ENCODE measurements at regions not wholly inside any gene's neighbourhood (a gene's known extent, or its start where the extent isn't known, plus 50 kb on each side); places are given as distances from the start of the nearest gene placed in this dataset.
A peak's percentile ranks its signal among the peaks of the same experiment; 100 is the strongest.

- Mint-ChIP-seq H3K27me3 (ENCODE audit: low read depth in 2 of 2) (peaks cover 6 to 15% of the 10 kb centered on the region in 2 donors), H3K36me3 (no peaks in the 10 kb centered on the region), H3K4me1 (peaks cover 0 to 4% of the 10 kb centered on the region in 2 donors), H3K27ac (no peak overlapping the region), H3K9me3 (no peaks in the 10 kb centered on the region), H3K4me3 (no peak overlapping the region)
- H3K27me3 ChIP-seq (ENCODE audit: control insufficient read depth, insufficient read depth, low read length), result no peaks in the 10 kb centered on the region
- ATAC-seq, result no peak
- H3K36me3 ChIP-seq (ENCODE audit: control insufficient read depth, insufficient read depth, low read length), result no peaks in the 10 kb centered on the region
- H3K9me3 ChIP-seq (ENCODE audit: control insufficient read depth, insufficient read depth, low read length), result no peaks in the 10 kb centered on the region
- WGBS (ENCODE audit: insufficient coverage), result 26% methylated on average over 4 of the region's 4 CpGs
- H3K4me3 ChIP-seq (ENCODE audit: low read length), result no peak overlapping the region
- DNase-seq, result no peak
- no peak for TF ChIP-seq CTCF (IDR thresholded peaks at IDR 0.05)
- no peak overlapping the region for H3K27ac ChIP-seq (ENCODE audit: low read length)
- intact Hi-C loops (cut with micrococcal nuclease), result no loop called here
- H3K4me1 ChIP-seq (ENCODE audit: control insufficient read depth, insufficient read depth, low read length), result peaks cover 12% of the 10 kb centered on the region
These were observed 230.0 kb upstream of the HABP2 start for GRCh38 chr10:113322843-113323242.

GRCh38 chr10:113323985-113324384 is 228.9 kb upstream of the HABP2 start:
- Mint-ChIP-seq H3K36me3 (no peaks in the 10 kb centered on the region), H3K4me3 (no peak overlapping the region), H3K4me1 (peaks cover 0 to 4% of the 10 kb centered on the region in 2 donors), H3K9me3 (no peaks in the 10 kb centered on the region), H3K27me3 (ENCODE audit: low read depth in 2 of 2) (peaks cover 3 to 7% of the 10 kb centered on the region in 2 donors), H3K27ac (no peak overlapping the region)
- intact Hi-C loops (cut with micrococcal nuclease), result no loop called here
- Histone ChIP-seq H3K27me3 (ENCODE audit: control insufficient read depth, insufficient read depth, low read length) (no peaks in the 10 kb centered on the region), H3K27ac (ENCODE audit: low read length) (no peak overlapping the region), H3K9me3 (ENCODE audit: control insufficient read depth, insufficient read depth, low read length) (no peaks in the 10 kb centered on the region), H3K36me3 (ENCODE audit: control insufficient read depth, insufficient read depth, low read length) (no peaks in the 10 kb centered on the region), H3K4me1 (ENCODE audit: control insufficient read depth, insufficient read depth, low read length) (peaks cover 12% of the 10 kb centered on the region), H3K4me3 (ENCODE audit: low read length) (no peak overlapping the region)
- 91% methylated on average over 4 of the region's 4 CpGs for WGBS (ENCODE audit: insufficient coverage)
- DNase-seq (no peak), ATAC-seq (no peak)
- no peak for TF ChIP-seq CTCF (IDR thresholded peaks at IDR 0.05)

- ATAC-seq (no peak), DNase-seq (peak in 1 of 2 donors; percentile 3)
- H3K36me3 Mint-ChIP-seq, result no peaks in the 10 kb centered on the region
- no peak overlapping the region for H3K4me3 Mint-ChIP-seq
- TF ChIP-seq CTCF (IDR thresholded peaks at IDR 0.05), result no peak
- no peaks in the 10 kb centered on the region for H3K27me3 ChIP-seq (ENCODE audit: control insufficient read depth, insufficient read depth, low read length)
- H3K9me3 Mint-ChIP-seq, result no peaks in the 10 kb centered on the region
- no peaks in the 10 kb centered on the region for H3K4me1 Mint-ChIP-seq
- no peak overlapping the region for H3K4me3 ChIP-seq (ENCODE audit: low read length)
- WGBS (ENCODE audit: insufficient coverage), result 60% methylated on average over 5 of the region's 5 CpGs
- H3K9me3 ChIP-seq (ENCODE audit: control insufficient read depth, insufficient read depth, low read length), result no peaks in the 10 kb centered on the region
- peaks cover 7% of the 10 kb centered on the region in 2 donors for H3K27me3 Mint-ChIP-seq (ENCODE audit: low read depth in 2 of 2)
- intact Hi-C loops (cut with micrococcal nuclease), result no loop called here
- H3K27ac Mint-ChIP-seq, result no peak overlapping the region
- H3K27ac ChIP-seq (ENCODE audit: low read length), result no peak overlapping the region
- no peaks in the 10 kb centered on the region for H3K36me3 ChIP-seq (ENCODE audit: control insufficient read depth, insufficient read depth, low read length)
- peaks cover 9% of the 10 kb centered on the region for H3K4me1 ChIP-seq (ENCODE audit: control insufficient read depth, insufficient read depth, low read length)
These were observed 226.4 kb upstream of the HABP2 start for GRCh38 chr10:113326160-113327111.

Data from natural killer cell (primary cell).